ENCODE measurements at regions not wholly inside any gene's neighbourhood (a gene's known extent, or its start where the extent isn't known, plus 50 kb on each side); places are given as distances from the start of the nearest gene placed in this dataset.
A peak's percentile ranks its signal among the peaks of the same experiment; 100 is the strongest.

DNA sequence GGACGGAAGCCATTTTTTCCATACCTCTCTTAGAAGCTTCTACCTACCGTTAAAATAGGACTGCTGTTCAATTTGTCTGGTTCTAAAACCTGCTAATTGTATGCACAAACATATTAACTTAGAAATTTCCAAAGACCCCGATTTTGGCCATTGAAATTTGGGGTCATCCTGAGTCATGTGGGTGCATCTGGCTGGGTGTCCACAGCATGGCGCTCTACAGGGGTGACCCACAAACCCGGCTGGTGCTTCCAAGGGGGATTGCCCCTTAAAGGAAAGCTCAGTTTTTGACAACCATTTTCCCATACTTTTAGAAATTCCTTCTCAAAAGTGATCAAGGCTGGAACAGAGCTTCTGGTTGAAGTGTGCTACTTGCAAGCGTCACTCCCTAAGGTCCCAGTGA lies 83.9 kb upstream of the EIF5 start:
- H3K9me3 Mint-ChIP-seq, result peaks cover 6% of the 10 kb centered on the region
- TF ChIP-seq, protein P1, sequence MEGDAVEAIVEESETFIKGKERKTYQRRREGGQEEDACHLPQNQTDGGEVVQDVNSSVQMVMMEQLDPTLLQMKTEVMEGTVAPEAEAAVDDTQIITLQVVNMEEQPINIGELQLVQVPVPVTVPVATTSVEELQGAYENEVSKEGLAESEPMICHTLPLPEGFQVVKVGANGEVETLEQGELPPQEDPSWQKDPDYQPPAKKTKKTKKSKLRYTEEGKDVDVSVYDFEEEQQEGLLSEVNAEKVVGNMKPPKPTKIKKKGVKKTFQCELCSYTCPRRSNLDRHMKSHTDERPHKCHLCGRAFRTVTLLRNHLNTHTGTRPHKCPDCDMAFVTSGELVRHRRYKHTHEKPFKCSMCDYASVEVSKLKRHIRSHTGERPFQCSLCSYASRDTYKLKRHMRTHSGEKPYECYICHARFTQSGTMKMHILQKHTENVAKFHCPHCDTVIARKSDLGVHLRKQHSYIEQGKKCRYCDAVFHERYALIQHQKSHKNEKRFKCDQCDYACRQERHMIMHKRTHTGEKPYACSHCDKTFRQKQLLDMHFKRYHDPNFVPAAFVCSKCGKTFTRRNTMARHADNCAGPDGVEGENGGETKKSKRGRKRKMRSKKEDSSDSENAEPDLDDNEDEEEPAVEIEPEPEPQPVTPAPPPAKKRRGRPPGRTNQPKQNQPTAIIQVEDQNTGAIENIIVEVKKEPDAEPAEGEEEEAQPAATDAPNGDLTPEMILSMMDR (IDR thresholded peaks at IDR 0.05; ENCODE audit: unreplicated experiment), result no peak
- no peak overlapping the region for H3K4me3 Mint-ChIP-seq
- H3K4me1 Mint-ChIP-seq, result peaks cover 37% of the 10 kb centered on the region
- H3K27me3 Mint-ChIP-seq (ENCODE audit: low read depth), result no peaks in the 10 kb centered on the region
- DNase-seq (ENCODE audit: low spot score in 2 of 2, unreplicated experiment in 2 of 2), result no peak
- H3K36me3 Mint-ChIP-seq, result no peaks in the 10 kb centered on the region
- H3K27ac Mint-ChIP-seq, result peak overlapping the region; percentile 84

DNA sequence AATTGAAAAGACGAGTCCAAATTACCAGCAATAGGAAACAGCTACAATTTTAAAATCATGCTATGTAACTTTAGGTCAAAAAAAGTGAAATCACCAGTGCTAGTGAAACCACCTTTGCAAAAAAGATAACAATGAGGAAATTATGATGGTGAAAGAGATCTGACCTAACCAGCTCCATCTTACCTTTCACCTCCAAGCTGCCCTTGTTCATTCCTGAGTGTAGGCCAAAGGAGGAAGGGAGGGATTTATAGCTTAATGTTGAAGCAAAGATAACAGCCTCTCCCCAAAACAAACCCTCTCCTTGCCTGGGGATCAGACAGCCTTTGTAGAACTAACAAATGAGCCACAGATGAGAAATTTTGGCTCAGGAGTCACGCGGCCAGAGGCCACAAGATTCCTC lies 83.2 kb upstream of the EIF5 start:
- DNase-seq (ENCODE audit: low spot score in 2 of 2, unreplicated experiment in 2 of 2), result no peak
- H3K9me3 Mint-ChIP-seq, result peaks cover 6% of the 10 kb centered on the region
- H3K4me3 Mint-ChIP-seq, result no peak overlapping the region
- no peaks in the 10 kb centered on the region for H3K36me3 Mint-ChIP-seq
- peak overlapping the region; percentile 84 for H3K27ac Mint-ChIP-seq
- peaks cover 33% of the 10 kb centered on the region for H3K4me1 Mint-ChIP-seq
- no peaks in the 10 kb centered on the region for H3K27me3 Mint-ChIP-seq (ENCODE audit: low read depth)
- TF ChIP-seq, protein P1 (IDR thresholded peaks at IDR 0.05; ENCODE audit: unreplicated experiment), result no peak

DNA sequence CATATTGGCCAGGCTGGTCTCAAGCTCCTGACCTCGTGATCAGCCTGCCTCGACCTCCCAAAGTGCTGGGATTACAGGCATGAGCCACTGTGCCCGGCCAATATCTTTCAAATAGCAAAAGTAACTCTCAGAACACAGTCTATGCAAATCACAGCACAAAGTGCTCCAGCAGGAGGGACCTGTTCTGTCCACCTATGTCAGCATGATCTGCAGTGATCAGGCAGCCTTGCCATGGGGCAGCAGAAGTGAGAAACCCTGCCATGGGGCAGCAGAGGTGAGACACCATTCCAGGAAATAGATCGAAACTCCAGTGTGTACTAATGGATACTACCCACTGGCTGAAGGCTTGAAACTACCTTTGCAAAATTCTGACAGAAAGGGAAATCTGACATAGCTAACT lies 78.5 kb upstream of the EIF5 start:
- TF ChIP-seq, protein P1 (IDR thresholded peaks at IDR 0.05; ENCODE audit: unreplicated experiment), result no peak
- H3K27ac Mint-ChIP-seq, result no peak overlapping the region

DNA sequence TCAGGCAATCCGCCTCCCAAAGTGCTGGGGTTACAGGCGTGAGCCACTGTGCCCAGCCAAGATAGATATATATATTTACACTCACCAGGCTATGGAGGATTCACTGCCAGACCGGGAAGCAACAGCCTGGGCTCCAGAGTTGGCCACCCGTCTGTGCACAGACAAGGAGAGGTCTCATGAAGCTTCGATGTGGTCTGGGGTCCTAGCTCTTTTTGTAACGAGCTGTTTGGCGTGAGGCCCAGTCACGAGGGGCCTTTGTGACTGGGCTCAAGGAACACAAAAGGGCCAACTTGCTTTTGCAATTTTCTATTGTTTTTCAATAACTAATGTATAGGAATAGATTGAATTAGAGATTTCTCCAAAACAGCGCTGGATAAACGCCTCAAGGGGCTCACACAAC lies 77.6 kb upstream of the EIF5 start:
- H3K9me3 Mint-ChIP-seq, result peaks cover 13% of the 10 kb centered on the region
- TF ChIP-seq, protein P1 (IDR thresholded peaks at IDR 0.05; ENCODE audit: unreplicated experiment), result no peak
- no peak overlapping the region for H3K4me3 Mint-ChIP-seq
- no peak overlapping the region for H3K27ac Mint-ChIP-seq
- no peaks in the 10 kb centered on the region for H3K36me3 Mint-ChIP-seq
- peak in 1 of 2 experiments; percentile 28 for DNase-seq (ENCODE audit: low spot score in 2 of 2, unreplicated experiment in 2 of 2)
- no peaks in the 10 kb centered on the region for H3K27me3 Mint-ChIP-seq (ENCODE audit: low read depth)
- peaks cover 15% of the 10 kb centered on the region for H3K4me1 Mint-ChIP-seq

More for the DNA sequence above, 78.5 kb upstream of the EIF5 start:
- no peaks in the 10 kb centered on the region for H3K27me3 Mint-ChIP-seq (ENCODE audit: low read depth)
- H3K4me1 Mint-ChIP-seq, result peaks cover 15% of the 10 kb centered on the region
- H3K4me3 Mint-ChIP-seq, result no peak overlapping the region
- H3K9me3 Mint-ChIP-seq, result peaks cover 13% of the 10 kb centered on the region
- peak in 1 of 2 experiments; percentile 11 for DNase-seq (ENCODE audit: low spot score in 2 of 2, unreplicated experiment in 2 of 2)
- no peaks in the 10 kb centered on the region for H3K36me3 Mint-ChIP-seq

DNA sequence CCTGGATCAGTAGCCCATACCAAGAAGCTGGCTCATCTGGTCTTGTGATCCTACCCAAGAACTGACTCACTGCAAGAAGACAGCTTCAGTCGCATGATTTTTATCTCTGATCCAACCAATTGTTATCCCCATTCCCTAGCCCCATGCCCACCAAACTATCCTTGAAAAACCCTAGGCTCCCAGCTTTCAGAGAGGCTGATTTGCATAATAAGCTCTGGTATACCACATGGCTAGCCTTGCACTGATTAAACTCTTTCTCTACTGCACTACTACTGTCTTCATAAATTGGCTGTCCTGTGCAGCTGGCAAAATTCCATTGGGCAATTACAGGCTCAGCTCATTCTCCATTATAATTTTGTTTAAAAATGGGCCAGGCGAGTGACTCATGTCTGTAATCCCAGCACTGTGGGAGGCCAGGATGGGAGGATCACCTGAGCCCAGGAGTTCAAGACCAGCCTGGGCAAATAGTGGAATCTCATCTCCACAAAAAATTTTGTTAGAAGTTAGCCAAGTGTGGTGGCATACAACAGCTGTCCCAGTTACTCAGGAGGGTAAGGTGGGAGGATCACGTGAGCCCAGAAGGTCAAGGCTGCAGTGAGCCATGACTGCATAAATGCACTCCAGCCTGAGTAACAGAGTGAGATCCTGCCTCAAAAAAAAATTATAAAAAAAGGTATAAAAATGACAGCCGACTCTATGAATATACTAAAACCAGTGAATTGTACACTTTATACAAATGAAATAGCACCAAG lies 76.7 kb upstream of the EIF5 start:
- Mint-ChIP-seq H3K36me3 (no peaks in the 10 kb centered on the region), H3K9me3 (peaks cover 7% of the 10 kb centered on the region), H3K27me3 (ENCODE audit: low read depth) (no peaks in the 10 kb centered on the region), H3K27ac (no peak overlapping the region), H3K4me3 (no peak overlapping the region), H3K4me1 (peaks cover 23% of the 10 kb centered on the region)
- DNase-seq (ENCODE audit: low spot score in 2 of 2, unreplicated experiment in 2 of 2), result peak in 1 of 2 experiments; percentile 3
- TF ChIP-seq, protein P1 (IDR thresholded peaks at IDR 0.05; ENCODE audit: unreplicated experiment), result no peak

All from mesothelial cell of epicardium (in vitro differentiated cells).